ENCODE measurements at regions not wholly inside any gene's neighbourhood (a gene's known extent, or its start where the extent isn't known, plus 50 kb on each side); places are given as distances from the start of the nearest gene placed in this dataset.

- TF ChIP-seq ZNF274 (IDR thresholded peaks at IDR 0.05; ENCODE audit: low read depth, low read length): no peak
- no peak for TF ChIP-seq SUZ12 (IDR thresholded peaks at IDR 0.05; ENCODE audit: extremely low read depth, insufficient read depth, insufficient read length)
Observed at GRCh38 chr18:1732143-1732542, 827.5 kb downstream of the ADCYAP1 start.

All from NT2/D1 (cell line).